Panc1 (cell line): ENCODE measurements at regions not wholly inside any gene's neighbourhood (a gene's known extent, or its start where the extent isn't known, plus 50 kb on each side); places are given as distances from the start of the nearest gene placed in this dataset.

ENCODE experiments used
- ATAC-seq: fragments of 200-7000 bp; cut with Tn5 transposase; 2 replicates; pipeline ENCODE4 v1.9.1; 2020; ENCODE audit warnings: mild to moderate bottlenecking, moderate library complexity
- BruUV-seq: library from RNA; stranded (reverse); fragments of 400-500 nt; replicated peaks from 2 replicates; lab custom pipeline; 2021; lab: Mats Ljungman, UMichigan
- CTCF ChIA-PET: fragments of 300-600 bp; sonication (Branson Sonifier 250); formaldehyde crosslinking; loops from one replicate; lab custom pipeline; 2022; ENCODE audit warnings: antibody characterized with exemption; lab: Charles Lee
- POLR2A ChIA-PET: fragments of 300-600 bp; sonication (Branson Sonifier 250); formaldehyde crosslinking; loops from one replicate; lab custom pipeline; 2022; ENCODE audit warnings: antibody characterized with exemption; lab: Charles Lee
- DNase-seq: peaks from one replicate; pipeline ENCODE4 v3.0.0-alpha.2; 2010; ENCODE audit warnings: low read depth, low spot score
- H3K27ac ChIP-seq: 2 replicates; pipeline ENCODE4 v1.5.1; 2011; ENCODE audit warnings: mild to moderate bottlenecking, low read length, inconsistent platforms
- H3K27me3 ChIP-seq: fragments of 200-500 bp; sonication (Bioruptor generic); 2 replicates; pipeline ENCODE4 v1.6.0; 2014; ENCODE audit warnings: low read length, inconsistent platforms; ENCODE audit not compliant: control insufficient read depth, insufficient read depth
- H3K36me3 ChIP-seq: fragments of 200-500 bp; sonication (Bioruptor generic); 2 replicates; pipeline ENCODE4 v1.5.1; 2014; ENCODE audit warnings: inconsistent platforms, mild to moderate bottlenecking, low read length, moderate library complexity; ENCODE audit not compliant: control insufficient read depth, insufficient read depth
- H3K4me1 ChIP-seq: 2 replicates; pipeline ENCODE4 v1.5.1; 2011; ENCODE audit warnings: inconsistent platforms, mild to moderate bottlenecking, low read length, moderate library complexity; ENCODE audit not compliant: control insufficient read depth, insufficient read depth
- H3K4me3 ChIP-seq, 2 experiments: 2 replicates each; pipeline ENCODE4 v1.5.1; 2011 to 2012; ENCODE audit warnings: low read depth in 2 of 2, low read length in 2 of 2, mild to moderate bottlenecking in 2 of 2, inconsistent platforms in 1 of 2, moderate library complexity in 1 of 2
- H3K9me3 ChIP-seq: fragments of 200-500 bp; sonication (Bioruptor generic); 2 replicates; pipeline ENCODE4 v1.5.1; 2014; ENCODE audit warnings: low read depth, mild to moderate bottlenecking, inconsistent platforms, low read length, moderate library complexity; ENCODE audit not compliant: control insufficient read depth, insufficient read depth
- POLR2AphosphoS5 ChIP-seq: IDR thresholded peaks from 2 replicates; pipeline ENCODE4 v1.6.1; 2012; ENCODE audit warnings: mild to moderate bottlenecking, low read depth, low read length, moderate library complexity
- SIN3A ChIP-seq: IDR thresholded peaks from 2 replicates; pipeline ENCODE4 v1.6.1; 2012; ENCODE audit warnings: low read depth, mild to moderate bottlenecking, low read length, moderate library complexity, borderline replicate concordance; ENCODE audit not compliant: insufficient read depth
- TCF7L2 ChIP-seq: IDR thresholded peaks from 2 replicates; pipeline ENCODE4 v1.6.1; 2011; ENCODE audit warnings: mild to moderate bottlenecking, low read depth, low read length, inconsistent platforms
- in situ Hi-C: cut with HindIII; loops from 2 replicates; pipeline ENCODE4 v1.10.0; 2016; ENCODE audit warnings: low sequenced_read_pairs, low pct_unique_long_range_greater_than_20kb
- intact Hi-C: fragments of 100-400 bp; cut with micrococcal nuclease; formaldehyde crosslinking; loops from one replicate; pipeline ENCODE4 v1.10.0; 2022; ENCODE audit not compliant: unreplicated experiment
- TF ChIP-seq, protein P1 (sequence below): fragments of 450-650 bp; IDR thresholded peaks from 2 replicates; pipeline ENCODE4 v1.5.1; 2017; ENCODE audit warnings: mild to moderate bottlenecking
- TF ChIP-seq, protein P2 (sequence below), 2 experiments: IDR thresholded peaks; 2 replicates each; pipeline ENCODE4 v1.6.1; 2011 to 2012; ENCODE audit warnings: low read depth in 2 of 2, control low read depth in 1 of 2, low read length in 1 of 2, mild to moderate bottlenecking in 1 of 2, moderate library complexity in 1 of 2; ENCODE audit not compliant: insufficient read depth in 1 of 2

- in situ Hi-C loops: no loop called here
- H3K27ac ChIP-seq: no peak overlapping the region
- H3K4me1 ChIP-seq: no peaks in the 10 kb centered on the region
- no peak for ATAC-seq
- DNase-seq: no peak
- CTCF ChIA-PET: no interaction called here
- intact Hi-C loops: no loop called here
- H3K4me3 ChIP-seq: no peak overlapping the region
- TF ChIP-seq, protein P1, sequence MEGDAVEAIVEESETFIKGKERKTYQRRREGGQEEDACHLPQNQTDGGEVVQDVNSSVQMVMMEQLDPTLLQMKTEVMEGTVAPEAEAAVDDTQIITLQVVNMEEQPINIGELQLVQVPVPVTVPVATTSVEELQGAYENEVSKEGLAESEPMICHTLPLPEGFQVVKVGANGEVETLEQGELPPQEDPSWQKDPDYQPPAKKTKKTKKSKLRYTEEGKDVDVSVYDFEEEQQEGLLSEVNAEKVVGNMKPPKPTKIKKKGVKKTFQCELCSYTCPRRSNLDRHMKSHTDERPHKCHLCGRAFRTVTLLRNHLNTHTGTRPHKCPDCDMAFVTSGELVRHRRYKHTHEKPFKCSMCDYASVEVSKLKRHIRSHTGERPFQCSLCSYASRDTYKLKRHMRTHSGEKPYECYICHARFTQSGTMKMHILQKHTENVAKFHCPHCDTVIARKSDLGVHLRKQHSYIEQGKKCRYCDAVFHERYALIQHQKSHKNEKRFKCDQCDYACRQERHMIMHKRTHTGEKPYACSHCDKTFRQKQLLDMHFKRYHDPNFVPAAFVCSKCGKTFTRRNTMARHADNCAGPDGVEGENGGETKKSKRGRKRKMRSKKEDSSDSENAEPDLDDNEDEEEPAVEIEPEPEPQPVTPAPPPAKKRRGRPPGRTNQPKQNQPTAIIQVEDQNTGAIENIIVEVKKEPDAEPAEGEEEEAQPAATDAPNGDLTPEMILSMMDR: no peak
- no peaks in the 10 kb centered on the region for H3K36me3 ChIP-seq
- no peaks in the 10 kb centered on the region for H3K27me3 ChIP-seq
- POLR2A ChIA-PET: no interaction called here
- H3K9me3 ChIP-seq: no peaks in the 10 kb centered on the region
- BruUV-seq: no TSS peak
These were observed 489.4 kb upstream of the IL12A start for GRCh38 chr3:159499031-159499793.

GRCh38 chr3:159501029-159501428 lies 487.6 kb upstream of the IL12A start:
- TF ChIP-seq, protein P1: no peak
- TF ChIP-seq POLR2AphosphoS5: no peak
- TF ChIP-seq, protein P2, sequence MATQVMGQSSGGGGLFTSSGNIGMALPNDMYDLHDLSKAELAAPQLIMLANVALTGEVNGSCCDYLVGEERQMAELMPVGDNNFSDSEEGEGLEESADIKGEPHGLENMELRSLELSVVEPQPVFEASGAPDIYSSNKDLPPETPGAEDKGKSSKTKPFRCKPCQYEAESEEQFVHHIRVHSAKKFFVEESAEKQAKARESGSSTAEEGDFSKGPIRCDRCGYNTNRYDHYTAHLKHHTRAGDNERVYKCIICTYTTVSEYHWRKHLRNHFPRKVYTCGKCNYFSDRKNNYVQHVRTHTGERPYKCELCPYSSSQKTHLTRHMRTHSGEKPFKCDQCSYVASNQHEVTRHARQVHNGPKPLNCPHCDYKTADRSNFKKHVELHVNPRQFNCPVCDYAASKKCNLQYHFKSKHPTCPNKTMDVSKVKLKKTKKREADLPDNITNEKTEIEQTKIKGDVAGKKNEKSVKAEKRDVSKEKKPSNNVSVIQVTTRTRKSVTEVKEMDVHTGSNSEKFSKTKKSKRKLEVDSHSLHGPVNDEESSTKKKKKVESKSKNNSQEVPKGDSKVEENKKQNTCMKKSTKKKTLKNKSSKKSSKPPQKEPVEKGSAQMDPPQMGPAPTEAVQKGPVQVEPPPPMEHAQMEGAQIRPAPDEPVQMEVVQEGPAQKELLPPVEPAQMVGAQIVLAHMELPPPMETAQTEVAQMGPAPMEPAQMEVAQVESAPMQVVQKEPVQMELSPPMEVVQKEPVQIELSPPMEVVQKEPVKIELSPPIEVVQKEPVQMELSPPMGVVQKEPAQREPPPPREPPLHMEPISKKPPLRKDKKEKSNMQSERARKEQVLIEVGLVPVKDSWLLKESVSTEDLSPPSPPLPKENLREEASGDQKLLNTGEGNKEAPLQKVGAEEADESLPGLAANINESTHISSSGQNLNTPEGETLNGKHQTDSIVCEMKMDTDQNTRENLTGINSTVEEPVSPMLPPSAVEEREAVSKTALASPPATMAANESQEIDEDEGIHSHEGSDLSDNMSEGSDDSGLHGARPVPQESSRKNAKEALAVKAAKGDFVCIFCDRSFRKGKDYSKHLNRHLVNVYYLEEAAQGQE (IDR thresholded peaks at IDR 0.05; ENCODE audit: insufficient read depth in 1 of 2, low read depth in 2 of 2, low read length in 1 of 2): no peak
- TF ChIP-seq SIN3A: no peak
- no peak for TF ChIP-seq TCF7L2
- CTCF ChIA-PET: no interaction called here
- H3K4me1 ChIP-seq: no peaks in the 10 kb centered on the region
- no peak overlapping the region for H3K4me3 ChIP-seq
- intact Hi-C loops (no loop called here), in situ Hi-C loops (no loop called here)
- ATAC-seq (no peak), DNase-seq (no peak)
- H3K36me3 ChIP-seq: no peaks in the 10 kb centered on the region
- no peaks in the 10 kb centered on the region for H3K9me3 ChIP-seq
- BruUV-seq: no TSS peak
- POLR2A ChIA-PET: no interaction called here
- no peaks in the 10 kb centered on the region for H3K27me3 ChIP-seq
- no peak overlapping the region for H3K27ac ChIP-seq
